Calu3 (cell line): ENCODE measurements at regions not wholly inside any gene's neighbourhood (a gene's known extent, or its start where the extent isn't known, plus 50 kb on each side); places are given as distances from the start of the nearest gene placed in this dataset.

Experiments used
- BruUV-seq: library from RNA; stranded (reverse); fragments of 400-500 nt; replicated peaks from 2 replicates; lab custom pipeline; 2021; lab: Mats Ljungman, UMichigan
- CTCF ChIA-PET: fragments of 300-600 bp; sonication (Branson Sonifier 250); formaldehyde crosslinking; loops from one replicate; lab custom pipeline; 2022; ENCODE audit warnings: antibody characterized with exemption; lab: Charles Lee
- DNase-seq: peaks from one replicate; pipeline ENCODE4 v3.0.0; 2022
- H3K27ac Mint-ChIP-seq: one replicate; pipeline ENCODE4 v1.8.0; 2022; ENCODE audit warnings: mixed read lengths; ENCODE audit not compliant: unreplicated experiment
- H3K27me3 Mint-ChIP-seq: one replicate; pipeline ENCODE4 v1.8.0; 2022; ENCODE audit warnings: mixed read lengths; ENCODE audit not compliant: unreplicated experiment
- H3K36me3 Mint-ChIP-seq: one replicate; pipeline ENCODE4 v1.8.0; 2022; ENCODE audit warnings: mild to moderate bottlenecking, moderate library complexity, mixed read lengths; ENCODE audit not compliant: insufficient read depth, unreplicated experiment
- H3K4me1 Mint-ChIP-seq: one replicate; pipeline ENCODE4 v1.8.0; 2022; ENCODE audit warnings: mild to moderate bottlenecking, low read depth, mixed read lengths; ENCODE audit not compliant: unreplicated experiment
- H3K4me3 Mint-ChIP-seq: one replicate; pipeline ENCODE4 v1.8.0; 2022; ENCODE audit warnings: mild to moderate bottlenecking, low read depth, moderate library complexity, mixed read lengths; ENCODE audit not compliant: unreplicated experiment
- H3K9me3 Mint-ChIP-seq: one replicate; pipeline ENCODE4 v1.8.0; 2022; ENCODE audit warnings: low read depth, mixed read lengths; ENCODE audit not compliant: unreplicated experiment
- CTCF ChIP-seq: fragments of 200-600 bp; IDR thresholded peaks from one replicate; pipeline ENCODE4 v1.8.0; 2022; ENCODE audit warnings: antibody characterized with exemption; ENCODE audit not compliant: unreplicated experiment
- intact Hi-C: fragments of 100-400 bp; cut with micrococcal nuclease; formaldehyde crosslinking; loops from one replicate; pipeline ENCODE4 v1.10.0; 2022; ENCODE audit not compliant: unreplicated experiment

- H3K27me3 Mint-ChIP-seq = peaks cover 15% of the 10 kb centered on the region
- no TSS peak for BruUV-seq
- TF ChIP-seq CTCF = no peak
- intact Hi-C loops = no loop called here
- no peak for DNase-seq
- CTCF ChIA-PET = no interaction called here
- no peak overlapping the region for H3K27ac Mint-ChIP-seq
- no peaks in the 10 kb centered on the region for H3K36me3 Mint-ChIP-seq
- no peaks in the 10 kb centered on the region for H3K4me1 Mint-ChIP-seq
- no peak overlapping the region for H3K4me3 Mint-ChIP-seq
- peaks cover 3% of the 10 kb centered on the region for H3K9me3 Mint-ChIP-seq
These were observed 293.7 kb downstream of the PPP1R2C start for GRCh38 chrX:42484233-42484632.

- CTCF ChIA-PET = no interaction called here
- no peak for TF ChIP-seq CTCF
- Mint-ChIP-seq H3K36me3 (no peaks in the 10 kb centered on the region), H3K27ac (no peak overlapping the region), H3K4me3 (no peak overlapping the region), H3K9me3 (peaks cover 5% of the 10 kb centered on the region), H3K27me3 (peaks cover 15% of the 10 kb centered on the region), H3K4me1 (no peaks in the 10 kb centered on the region)
- intact Hi-C loops = no loop called here
- BruUV-seq = no TSS peak
- no peak for DNase-seq
These were observed 300.6 kb downstream of the PPP1R2C start for GRCh38 chrX:42477396-42477795.

- no peaks in the 10 kb centered on the region for H3K27me3 Mint-ChIP-seq
- H3K27ac Mint-ChIP-seq = no peak overlapping the region
- TF ChIP-seq CTCF = no peak
- H3K4me3 Mint-ChIP-seq = no peak overlapping the region
- peaks cover 4% of the 10 kb centered on the region for H3K9me3 Mint-ChIP-seq
- CTCF ChIA-PET = no interaction called here
- H3K36me3 Mint-ChIP-seq = no peaks in the 10 kb centered on the region
- H3K4me1 Mint-ChIP-seq = no peaks in the 10 kb centered on the region
- intact Hi-C loops = no loop called here
- no TSS peak for BruUV-seq
- no peak for DNase-seq
These were observed 305.2 kb downstream of the PPP1R2C start for GRCh38 chrX:42472727-42473126.

- no TSS peak for BruUV-seq
- Mint-ChIP-seq H3K36me3 (no peaks in the 10 kb centered on the region), H3K27me3 (no peaks in the 10 kb centered on the region), H3K4me1 (no peaks in the 10 kb centered on the region), H3K9me3 (peaks cover 2% of the 10 kb centered on the region), H3K27ac (no peak overlapping the region), H3K4me3 (no peak overlapping the region)
- TF ChIP-seq CTCF = no peak
- DNase-seq = no peak
- intact Hi-C loops = no loop called here
- CTCF ChIA-PET = no interaction called here
These were observed 311.5 kb downstream of the PPP1R2C start for GRCh38 chrX:42466332-42467046.
